HG03066 (cell line): ENCODE measurements at regions not wholly inside any gene's neighbourhood (a gene's known extent, or its start where the extent isn't known, plus 50 kb on each side); places are given as distances from the start of the nearest gene placed in this dataset.

Experiments used
- ATAC-seq: cut with Tn5 transposase; IDR thresholded peaks from one replicate; pipeline ENCODE4 v1.9.1; 2021; ENCODE audit warnings: low read depth; ENCODE audit not compliant: unreplicated experiment

GRCh38 chr13:21997726-21998125 lies 326.9 kb downstream of the FGF9 start:
- no peak for ATAC-seq

- no peak for ATAC-seq
Measured at GRCh38 chr13:21998279-21998990, 327.6 kb downstream of the FGF9 start.

GRCh38 chr13:21999666-22000065 lies 328.8 kb downstream of the FGF9 start:
- ATAC-seq: no peak

- ATAC-seq: no peak
Measured at GRCh38 chr13:22000191-22000590, 329.3 kb downstream of the FGF9 start.

- ATAC-seq: no peak
Measured at GRCh38 chr13:22001336-22001735, 330.5 kb downstream of the FGF9 start.

- no peak for ATAC-seq
Measured at GRCh38 chr13:22002893-22003292, 332.0 kb downstream of the FGF9 start.

GRCh38 chr13:22009500-22009899 lies 338.6 kb downstream of the FGF9 start:
- no peak for ATAC-seq

- no peak for ATAC-seq
Measured at GRCh38 chr13:22009937-22010336, 339.1 kb downstream of the FGF9 start.

- no peak for ATAC-seq
Measured at GRCh38 chr13:22012686-22013085, 341.8 kb downstream of the FGF9 start.

- no peak for ATAC-seq
Measured at GRCh38 chr13:22014469-22014868, 343.6 kb downstream of the FGF9 start.

GRCh38 chr13:22017226-22017625 lies 346.4 kb downstream of the FGF9 start:
- peak; percentile 78 for ATAC-seq

GRCh38 chr13:22018076-22018835 lies 347.4 kb downstream of the FGF9 start:
- ATAC-seq: no peak

GRCh38 chr13:22018836-22019210 lies 347.9 kb downstream of the FGF9 start:
- no peak for ATAC-seq

GRCh38 chr13:22024381-22024994 lies 353.6 kb downstream of the FGF9 start:
- ATAC-seq: no peak

- no peak for ATAC-seq
Measured at GRCh38 chr13:22027566-22027965, 356.7 kb downstream of the FGF9 start.

GRCh38 chr13:22028831-22029230 lies 358.0 kb downstream of the FGF9 start:
- no peak for ATAC-seq

GRCh38 chr13:22030321-22030720 lies 359.4 kb downstream of the FGF9 start:
- no peak for ATAC-seq

- no peak for ATAC-seq
Measured at GRCh38 chr13:22031702-22032286, 360.9 kb downstream of the FGF9 start.

- no peak for ATAC-seq
Measured at GRCh38 chr13:22032905-22033304, 362.0 kb downstream of the FGF9 start.

GRCh38 chr13:22039961-22040360 lies 369.1 kb downstream of the FGF9 start:
- no peak for ATAC-seq

- no peak for ATAC-seq
Measured at GRCh38 chr13:22040810-22041364, 370.0 kb downstream of the FGF9 start.
